Adrenal gland (tissue), 5 donors: ENCODE measurements at regions not wholly inside any gene's neighbourhood (a gene's known extent, or its start where the extent isn't known, plus 50 kb on each side); places are given as distances from the start of the nearest gene placed in this dataset.

Source experiments
- CTCF ChIP-seq, 6 experiments: fragments of 450-650 bp in 4 of 6; fragments of 200-600 bp in 2 of 6; sonication (generic) in 1 of 6; IDR thresholded peaks; 1 replicate in 5 of 6; 2 replicates in 1 of 6; pipeline versions ENCODE4 v1.5.1 to v1.8.0; 2016 to 2021; ENCODE audit warnings: antibody characterized with exemption in 6 of 6, mild to moderate bottlenecking in 2 of 6, moderate library complexity in 1 of 6
- POLR2A ChIP-seq, 2 donors: fragments of 450-650 bp; IDR thresholded peaks; one replicate each; pipeline ENCODE4 v1.6.1; 2017; ENCODE audit warnings: antibody characterized with exemption in 2 of 2, mild to moderate bottlenecking in 2 of 2, moderate library complexity in 1 of 2
- donor health status: DM: no; HTN: no; CAD: no.

- no peak for TF ChIP-seq CTCF (IDR thresholded peaks at IDR 0.05)
- no peak for TF ChIP-seq POLR2A (IDR thresholded peaks at IDR 0.05)
These were observed 339.0 kb upstream of the PABPC4L start for GRCh38 chr4:134540588-134540987.
